ENCODE measurements at regions not wholly inside any gene's neighbourhood (a gene's known extent, or its start where the extent isn't known, plus 50 kb on each side); places are given as distances from the start of the nearest gene placed in this dataset.
A peak's percentile ranks its signal among the peaks of the same experiment; 100 is the strongest.

DNA sequence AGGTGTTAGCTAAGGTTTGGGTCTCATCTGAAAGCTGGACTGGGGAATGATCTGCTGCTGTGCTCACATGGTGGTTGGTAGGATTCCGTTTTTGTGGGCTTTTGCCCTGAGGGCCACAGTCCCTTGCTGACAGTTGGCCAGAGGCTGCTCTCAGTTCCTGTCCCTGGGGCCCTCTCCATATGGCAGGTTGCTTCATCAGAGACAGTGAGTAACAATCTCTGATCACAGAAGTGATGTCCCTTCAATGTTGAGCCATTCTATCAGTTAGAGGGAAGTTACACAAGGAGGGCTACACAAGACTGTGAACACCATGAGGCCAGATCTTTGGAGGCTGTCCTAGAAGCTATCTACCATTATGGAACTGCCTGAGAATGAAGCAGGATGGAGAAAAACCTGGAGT, 137.2 kb downstream of the AACS start:
- no peak overlapping the region for H3K27ac ChIP-seq
- TF ChIP-seq, protein P1, sequence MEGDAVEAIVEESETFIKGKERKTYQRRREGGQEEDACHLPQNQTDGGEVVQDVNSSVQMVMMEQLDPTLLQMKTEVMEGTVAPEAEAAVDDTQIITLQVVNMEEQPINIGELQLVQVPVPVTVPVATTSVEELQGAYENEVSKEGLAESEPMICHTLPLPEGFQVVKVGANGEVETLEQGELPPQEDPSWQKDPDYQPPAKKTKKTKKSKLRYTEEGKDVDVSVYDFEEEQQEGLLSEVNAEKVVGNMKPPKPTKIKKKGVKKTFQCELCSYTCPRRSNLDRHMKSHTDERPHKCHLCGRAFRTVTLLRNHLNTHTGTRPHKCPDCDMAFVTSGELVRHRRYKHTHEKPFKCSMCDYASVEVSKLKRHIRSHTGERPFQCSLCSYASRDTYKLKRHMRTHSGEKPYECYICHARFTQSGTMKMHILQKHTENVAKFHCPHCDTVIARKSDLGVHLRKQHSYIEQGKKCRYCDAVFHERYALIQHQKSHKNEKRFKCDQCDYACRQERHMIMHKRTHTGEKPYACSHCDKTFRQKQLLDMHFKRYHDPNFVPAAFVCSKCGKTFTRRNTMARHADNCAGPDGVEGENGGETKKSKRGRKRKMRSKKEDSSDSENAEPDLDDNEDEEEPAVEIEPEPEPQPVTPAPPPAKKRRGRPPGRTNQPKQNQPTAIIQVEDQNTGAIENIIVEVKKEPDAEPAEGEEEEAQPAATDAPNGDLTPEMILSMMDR (conservative IDR thresholded peaks at IDR 0.05), result no peak

DNA sequence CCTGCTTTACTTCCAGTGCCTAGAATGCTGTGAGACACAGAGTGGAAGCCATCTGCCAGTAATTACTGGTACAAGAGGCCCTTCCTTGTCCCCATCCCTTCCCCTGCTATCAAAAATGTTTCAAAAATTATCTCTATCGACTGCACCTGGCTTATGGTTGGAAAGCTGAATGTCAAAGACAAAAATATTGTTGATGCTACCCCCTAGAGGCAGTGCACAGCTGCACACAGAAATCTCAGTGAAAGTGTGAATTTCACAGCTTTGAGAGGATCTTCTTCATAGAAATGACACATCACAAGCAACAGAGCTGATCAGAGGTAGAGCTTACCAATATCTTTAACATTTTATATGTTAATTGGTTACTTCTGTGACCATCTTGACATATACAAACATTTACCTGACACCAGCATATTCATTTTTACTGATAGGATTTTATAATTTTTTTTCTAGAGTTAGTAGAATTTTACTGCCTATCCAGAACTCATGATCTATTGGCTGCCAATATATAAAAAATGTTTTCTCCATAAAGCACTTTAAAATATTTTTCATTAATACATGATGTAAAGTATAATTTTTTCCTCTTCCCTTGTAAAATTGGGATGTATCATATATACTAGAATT, 138.0 kb downstream of the AACS start:
- TF ChIP-seq, protein P1 (conservative IDR thresholded peaks at IDR 0.05), result peak; percentile 84
- no peak overlapping the region for H3K27ac ChIP-seq

GRCh38 chr12:125205386-125205785, 140.2 kb downstream of the AACS start:
- H3K27ac ChIP-seq, result no peak overlapping the region
- TF ChIP-seq, protein P1 (conservative IDR thresholded peaks at IDR 0.05), result no peak

- TF ChIP-seq, protein P1 (conservative IDR thresholded peaks at IDR 0.05), result no peak
- H3K27ac ChIP-seq, result no peak overlapping the region
Observed at GRCh38 chr12:125206711-125207110, 141.5 kb downstream of the AACS start.

DNA sequence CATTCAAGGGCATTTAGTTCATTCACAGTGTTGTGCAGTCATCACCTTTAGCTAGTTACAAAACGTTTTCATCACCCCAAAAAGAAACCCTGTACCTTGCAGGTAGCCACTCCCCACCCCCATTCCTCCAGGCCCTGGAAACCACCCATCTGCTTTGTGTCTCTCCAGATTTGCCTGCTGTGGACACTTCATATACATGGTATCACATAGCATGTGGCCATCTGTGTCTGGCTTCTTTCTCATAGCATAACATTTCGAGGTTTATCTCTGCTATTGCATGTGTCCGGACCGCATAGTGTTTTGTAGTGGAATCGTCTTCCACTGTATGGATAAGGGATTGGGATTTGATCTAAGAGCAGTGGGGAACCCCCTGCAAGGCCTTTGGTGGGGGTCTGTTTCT, 143.1 kb downstream of the AACS start:
- TF ChIP-seq, protein P1 (conservative IDR thresholded peaks at IDR 0.05), result no peak
- no peak overlapping the region for H3K27ac ChIP-seq

GRCh38 chr12:125208942-125209341, 143.7 kb downstream of the AACS start:
- TF ChIP-seq, protein P1 (conservative IDR thresholded peaks at IDR 0.05), result no peak
- H3K27ac ChIP-seq, result no peak overlapping the region

DNA sequence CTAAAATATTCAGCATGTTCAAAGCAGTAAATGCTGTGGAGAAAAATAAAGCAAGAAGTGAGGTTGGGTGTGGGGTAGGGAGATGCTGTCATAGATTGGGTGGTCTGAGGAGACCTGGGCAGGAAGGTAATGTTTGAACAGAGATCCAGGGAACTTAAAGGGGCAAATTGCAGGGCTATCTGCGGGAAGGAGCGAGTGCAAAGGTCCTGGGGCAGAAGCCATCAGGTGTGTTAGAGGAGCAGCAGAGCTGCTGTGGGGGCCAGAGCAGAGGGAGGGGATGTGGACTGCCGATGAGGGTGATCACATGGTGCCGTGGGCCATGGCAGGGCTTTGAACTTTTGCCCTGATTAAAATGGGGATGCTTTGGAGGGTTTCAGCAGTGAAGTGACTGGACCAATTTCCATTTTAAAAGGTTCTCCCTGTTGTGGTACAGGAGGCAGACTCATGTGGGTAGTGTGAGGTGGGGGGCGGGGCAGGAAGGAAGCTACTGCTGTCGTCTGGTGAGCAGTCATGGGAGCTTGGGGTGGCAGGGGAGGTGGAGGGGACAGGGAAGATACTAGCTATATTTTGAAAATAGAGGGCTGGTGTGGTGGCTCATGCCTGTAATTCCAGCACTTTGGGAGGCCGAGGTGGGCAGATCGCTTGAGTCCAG, 145.0 kb downstream of the AACS start:
- no peak overlapping the region for H3K27ac ChIP-seq
- TF ChIP-seq, protein P1 (conservative IDR thresholded peaks at IDR 0.05), result no peak

Measured in VCaP (cell line).